GM12878 (cell line): ENCODE measurements at regions not wholly inside any gene's neighbourhood (a gene's known extent, or its start where the extent isn't known, plus 50 kb on each side); places are given as distances from the start of the nearest gene placed in this dataset.

Experiments
- ATAC-seq: fragments of 200-7000 bp; cut with Tn5 transposase; 3 replicates; pipeline ENCODE4 v1.9.1; 2020; ENCODE audit warnings: mild to moderate bottlenecking, moderate library complexity
- BruUV-seq: library from RNA; stranded (reverse); fragments of 400-500 nt; replicated peaks from 2 replicates; lab custom pipeline; 2021; lab: Mats Ljungman, UMichigan
- CTCF ChIA-PET: fragments of 300-600 bp; sonication (Branson Sonifier 250); formaldehyde crosslinking; extraction: SDS; loops from one replicate; lab custom pipeline; 2021; ENCODE audit warnings: inconsistent platforms; lab: Yijun Ruan, JAX
- POLR2A ChIA-PET: fragments of 350-600 bp; formaldehyde crosslinking; extraction: SDS; loops from one replicate; lab custom pipeline; 2021; ENCODE audit warnings: inconsistent platforms; lab: Charles Lee
- RAD21 ChIA-PET: fragments of 300-600 bp; sonication (Branson Sonifier 250); formaldehyde crosslinking; loops from one replicate; lab custom pipeline; 2023; ENCODE audit warnings: antibody characterized with exemption; ENCODE audit not compliant: unreplicated experiment; lab: Charles Lee
- SMC1A ChIA-PET: fragments of 300-600 bp; sonication (Branson Sonifier 250); formaldehyde crosslinking; loops from one replicate; lab custom pipeline; 2023; ENCODE audit not compliant: unreplicated experiment, uncharacterized antibody; lab: Charles Lee
- DNase-seq: peaks from one replicate; pipeline ENCODE4 v3.0.0-alpha.2; 2011; ENCODE audit warnings: low read depth, low spot score
- FAIRE-seq: peaks from 3 replicates; lab custom pipeline; 2011; peaks lifted over from hg19 to GRCh38; lab: Jason Lieb, UNC
- H2AFZ ChIP-seq: 2 replicates; pipeline ENCODE4 v1.6.0; 2011; ENCODE audit warnings: low read depth, low read length, control low read depth; ENCODE audit not compliant: control insufficient read depth
- H3K27ac ChIP-seq: 2 replicates; pipeline ENCODE4 v1.5.1; 2011; ENCODE audit warnings: control low read depth; ENCODE audit not compliant: control insufficient read depth, insufficient read depth
- H3K27me3 ChIP-seq, 2 experiments: replicated peaks in 1 of 2; 2 replicates each; pipeline versions ENCODE4 v1.6.0 to v1.6.1; 2011; ENCODE audit warnings: low read length in 1 of 2; ENCODE audit not compliant: control insufficient read depth in 2 of 2, insufficient read depth in 2 of 2
- H3K36me3 ChIP-seq, 2 experiments: 2 replicates each; pipeline ENCODE4 v1.5.1; 2011; ENCODE audit warnings: low read length in 1 of 2; ENCODE audit not compliant: control insufficient read depth in 2 of 2, insufficient read depth in 2 of 2
- H3K4me1 ChIP-seq: 2 replicates; pipeline ENCODE4 v1.6.1; 2011; ENCODE audit warnings: mild to moderate bottlenecking, low read length, moderate library complexity, mixed read lengths; ENCODE audit not compliant: control insufficient read depth, insufficient read depth
- H3K4me2 ChIP-seq: 2 replicates; pipeline ENCODE4 v1.6.0; 2011; ENCODE audit warnings: control low read depth; ENCODE audit not compliant: control insufficient read depth, insufficient read depth
- H3K4me3 ChIP-seq: fragments of 200-600 bp; sonication (generic); 2 replicates; pipeline ENCODE4 v1.5.1; 2016
- H3K79me2 ChIP-seq: 2 replicates; pipeline ENCODE4 v1.6.0; 2011; ENCODE audit warnings: low read length; ENCODE audit not compliant: control insufficient read depth, insufficient read depth
- H3K9ac ChIP-seq: 2 replicates; pipeline ENCODE4 v1.8.0; 2011; ENCODE audit warnings: low read length, control low read depth, mixed read lengths; ENCODE audit not compliant: control insufficient read depth, insufficient read depth
- H3K9me3 ChIP-seq: replicated peaks from 3 replicates; pipeline ENCODE4 v1.5.1; 2011; ENCODE audit warnings: mild to moderate bottlenecking, low read length; ENCODE audit not compliant: control insufficient read depth, insufficient read depth
- H4K20me1 ChIP-seq: 2 replicates; pipeline ENCODE4 v1.6.0; 2011; ENCODE audit not compliant: control insufficient read depth, insufficient read depth
- CBFB ChIP-seq: IDR thresholded peaks from 2 replicates; pipeline ENCODE4 v1.6.1; 2016; ENCODE audit warnings: antibody characterized with exemption, low read depth
- CBX5 ChIP-seq: sonication (generic); IDR thresholded peaks from 2 replicates; pipeline ENCODE4 v1.6.1; 2016; ENCODE audit warnings: low read depth, moderate library complexity, mild to moderate bottlenecking, inconsistent platforms
- FOXK2 ChIP-seq: fragments of 450-650 bp; IDR thresholded peaks from 2 replicates; pipeline ENCODE4 v1.6.1; 2017; ENCODE audit warnings: mild to moderate bottlenecking, moderate library complexity
- LARP7 ChIP-seq: fragments of 450-650 bp; IDR thresholded peaks from 2 replicates; pipeline ENCODE4 v1.6.1; 2017; ENCODE audit warnings: mild to moderate bottlenecking
- RCOR1 ChIP-seq: conservative IDR thresholded peaks from 2 replicates; pipeline ENCODE4 v1.6.1; 2012; ENCODE audit warnings: low read depth, low read length, improper control_type of control experiment
- RELB ChIP-seq: fragments of 450-650 bp; IDR thresholded peaks from 2 replicates; pipeline ENCODE4 v1.6.1; 2017; ENCODE audit warnings: low read depth, mild to moderate bottlenecking, moderate library complexity
- SIN3A ChIP-seq: IDR thresholded peaks from 2 replicates; pipeline ENCODE4 v1.6.1; 2012; ENCODE audit warnings: low read depth, low read length, improper control_type of control experiment
- YBX1 ChIP-seq: fragments of 450-650 bp; IDR thresholded peaks from 2 replicates; pipeline ENCODE4 v1.6.1; 2016; ENCODE audit warnings: antibody characterized with exemption
- WGBS: methylation state at CpG from one replicate; pipeline ENCODE4 v1.1.6; 2016; ENCODE audit warnings: low lambda C conversion rate; ENCODE audit not compliant: insufficient replicate concordance, insufficient coverage; ENCODE audit errors: missing lambda C conversion rate; 5-methylcytosine and 5-hydroxymethylcytosine counted together
- in situ Hi-C: fragments of 300-500 bp; cut with MboI; formaldehyde crosslinking; loops from 9 replicates; pipeline ENCODE4 v1.14.3; 2018; ENCODE audit warnings: mixed read lengths
- intact Hi-C: fragments of 100-400 bp; cut with micrococcal nuclease; formaldehyde crosslinking; loops from one replicate; pipeline ENCODE4 v1.14.2; 2022; ENCODE audit not compliant: unreplicated experiment
- TF ChIP-seq, protein P1 (sequence below): fragments of 450-650 bp; IDR thresholded peaks from 2 replicates; pipeline ENCODE4 v1.6.1; 2017; ENCODE audit warnings: mild to moderate bottlenecking
- TF ChIP-seq, protein P2 (sequence below): IDR thresholded peaks from 2 replicates; pipeline ENCODE4 v1.6.1; 2011; ENCODE audit warnings: mild to moderate bottlenecking, low read depth, low read length, moderate library complexity; ENCODE audit not compliant: insufficient replicate concordance

GRCh38 chr14:26896447-26896846, 298.6 kb upstream of the NOVA1 start:
- intact Hi-C loops (no loop called here), in situ Hi-C loops (no loop called here)
- BruUV-seq = no TSS peak
- ChIA-PET SMC1A (no interaction called here), POLR2A (no interaction called here), RAD21 (no interaction called here), CTCF (no interaction called here)
- Histone ChIP-seq H3K36me3 (no peaks in the 10 kb centered on the region), H3K9ac (no peak overlapping the region), H2AFZ (no peak overlapping the region), H3K9me3 (no peaks in the 10 kb centered on the region; the same call in 2 of the 3 replicates), H3K4me1 (no peaks in the 10 kb centered on the region), H3K79me2 (no peaks in the 10 kb centered on the region), H3K27ac (no peak overlapping the region), H3K4me3 (no peak overlapping the region), H3K27me3 (no peaks in the 10 kb centered on the region), H4K20me1 (no peaks in the 10 kb centered on the region), H3K4me2 (no peak overlapping the region)
- WGBS = 0% methylated on average over 3 of the region's 3 CpGs
- no peak for FAIRE-seq
- ATAC-seq = no peak
- TF ChIP-seq, protein P1, sequence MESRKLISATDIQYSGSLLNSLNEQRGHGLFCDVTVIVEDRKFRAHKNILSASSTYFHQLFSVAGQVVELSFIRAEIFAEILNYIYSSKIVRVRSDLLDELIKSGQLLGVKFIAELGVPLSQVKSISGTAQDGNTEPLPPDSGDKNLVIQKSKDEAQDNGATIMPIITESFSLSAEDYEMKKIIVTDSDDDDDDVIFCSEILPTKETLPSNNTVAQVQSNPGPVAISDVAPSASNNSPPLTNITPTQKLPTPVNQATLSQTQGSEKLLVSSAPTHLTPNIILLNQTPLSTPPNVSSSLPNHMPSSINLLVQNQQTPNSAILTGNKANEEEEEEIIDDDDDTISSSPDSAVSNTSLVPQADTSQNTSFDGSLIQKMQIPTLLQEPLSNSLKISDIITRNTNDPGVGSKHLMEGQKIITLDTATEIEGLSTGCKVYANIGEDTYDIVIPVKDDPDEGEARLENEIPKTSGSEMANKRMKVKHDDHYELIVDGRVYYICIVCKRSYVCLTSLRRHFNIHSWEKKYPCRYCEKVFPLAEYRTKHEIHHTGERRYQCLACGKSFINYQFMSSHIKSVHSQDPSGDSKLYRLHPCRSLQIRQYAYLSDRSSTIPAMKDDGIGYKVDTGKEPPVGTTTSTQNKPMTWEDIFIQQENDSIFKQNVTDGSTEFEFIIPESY = no peak
- TF ChIP-seq CBFB = no peak
- no peak for TF ChIP-seq SIN3A
- no peak for TF ChIP-seq RCOR1
- no peak for TF ChIP-seq CBX5
- no peak for TF ChIP-seq RELB
- TF ChIP-seq FOXK2 = no peak
- TF ChIP-seq LARP7 = no peak
- TF ChIP-seq YBX1 = no peak
- TF ChIP-seq, protein P2, sequence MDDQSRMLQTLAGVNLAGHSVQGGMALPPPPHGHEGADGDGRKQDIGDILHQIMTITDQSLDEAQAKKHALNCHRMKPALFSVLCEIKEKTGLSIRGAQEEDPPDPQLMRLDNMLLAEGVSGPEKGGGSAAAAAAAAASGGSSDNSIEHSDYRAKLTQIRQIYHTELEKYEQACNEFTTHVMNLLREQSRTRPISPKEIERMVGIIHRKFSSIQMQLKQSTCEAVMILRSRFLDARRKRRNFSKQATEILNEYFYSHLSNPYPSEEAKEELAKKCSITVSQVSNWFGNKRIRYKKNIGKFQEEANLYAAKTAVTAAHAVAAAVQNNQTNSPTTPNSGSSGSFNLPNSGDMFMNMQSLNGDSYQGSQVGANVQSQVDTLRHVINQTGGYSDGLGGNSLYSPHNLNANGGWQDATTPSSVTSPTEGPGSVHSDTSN = no peak
- DNase-seq = no peak
